ENCODE measurements at regions not wholly inside any gene's neighbourhood (a gene's known extent, or its start where the extent isn't known, plus 50 kb on each side); places are given as distances from the start of the nearest gene placed in this dataset. TPM values are rescaled to one million over a fixed set of nuclear protein-coding genes. Genes with fewer than 3 reads are reported as not detected.

Small RNA genes in the stretch of these regions (small RNA-seq; reads per million reads assigned to genes)
- gene MIR187 = not detected

All from HT1080 (cell line).